Thymus (tissue), 11 donors: ENCODE measurements at regions not wholly inside any gene's neighbourhood (a gene's known extent, or its start where the extent isn't known, plus 50 kb on each side); places are given as distances from the start of the nearest gene placed in this dataset.

Experiments used
- DNase-seq, 9 donors: peaks; one replicate each; pipeline ENCODE4 v3.0.0-alpha.2; 2013; ENCODE audit warnings: low spot score in 9 of 9, low read depth in 6 of 9, missing footprints in 1 of 9
- H3K27ac ChIP-seq, 2 donors: one replicate each; pipeline ENCODE4 v1.5.1; 2013; ENCODE audit warnings: control low read depth in 1 of 2, low read depth in 1 of 2, low read length in 1 of 2, mild to moderate bottlenecking in 1 of 2, moderate library complexity in 1 of 2
- H3K27me3 ChIP-seq, 2 donors: one replicate each; pipeline ENCODE4 v1.5.1; 2013; ENCODE audit warnings: low read length in 1 of 2; ENCODE audit not compliant: control insufficient read depth in 2 of 2, insufficient read depth in 1 of 2
- H3K36me3 ChIP-seq, 2 donors: one replicate each; pipeline ENCODE4 v1.5.1; 2013; ENCODE audit warnings: low read length in 1 of 2, mild to moderate bottlenecking in 1 of 2, moderate library complexity in 1 of 2; ENCODE audit not compliant: control insufficient read depth in 2 of 2, insufficient read depth in 2 of 2
- H3K4me1 ChIP-seq, 2 donors: one replicate each; pipeline ENCODE4 v1.5.1; 2013; ENCODE audit warnings: low read length in 2 of 2; ENCODE audit not compliant: control insufficient read depth in 2 of 2, insufficient read depth in 2 of 2
- H3K4me3 ChIP-seq, 2 donors: one replicate each; pipeline ENCODE4 v1.5.1; 2013; ENCODE audit warnings: low read length in 2 of 2, control low read depth in 1 of 2, mild to moderate bottlenecking in 1 of 2
- H3K9me3 ChIP-seq, 2 donors: one replicate each; pipeline ENCODE4 v1.5.1; 2013; ENCODE audit warnings: low read length in 1 of 2, mild to moderate bottlenecking in 1 of 2; ENCODE audit not compliant: control insufficient read depth in 2 of 2, insufficient read depth in 1 of 2
- WGBS: extraction: QIAGEN DNeasy Blood & Tissue Kit; methylation state at CpG from one replicate; pipeline ENCODE4 v1.1.7; 2013; 5-methylcytosine and 5-hydroxymethylcytosine counted together
- donor health status: healthy.

DNA sequence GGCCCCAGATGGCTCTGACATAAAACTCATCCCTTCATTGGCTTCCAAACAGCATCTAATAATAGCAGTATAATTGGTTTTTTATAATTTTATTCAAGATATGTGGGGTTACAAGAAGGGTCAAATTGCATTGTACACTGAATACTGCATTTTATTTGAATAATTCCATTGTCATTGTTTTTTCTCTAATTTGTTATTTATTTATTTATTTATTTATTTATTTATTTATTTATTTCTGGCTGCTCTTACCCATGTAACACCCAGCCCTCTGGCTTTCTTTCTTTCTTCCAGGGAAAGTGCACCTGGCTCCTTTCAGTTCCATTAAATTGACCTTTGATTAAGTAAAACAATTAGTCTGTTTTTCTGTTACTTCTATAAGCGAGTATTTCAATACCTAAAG is 210.1 kb downstream of the CDH9 start:
- WGBS = 88% methylated on average over 1 of the region's 1 CpG

GRCh38 chr5:26813235-26813634 is 225.2 kb downstream of the CDH9 start:
- Histone ChIP-seq H3K4me1 (no peaks in the 10 kb centered on the region), H3K9me3 (peaks cover 0 to 12% of the 10 kb centered on the region in 2 donors), H3K36me3 (no peaks in the 10 kb centered on the region), H3K27ac (no peak overlapping the region), H3K4me3 (no peak overlapping the region), H3K27me3 (no peaks in the 10 kb centered on the region)
- 93% methylated on average over 7 of the region's 7 CpGs for WGBS
- DNase-seq = no peak

More for the DNA sequence above, 210.1 kb downstream of the CDH9 start:
- Histone ChIP-seq H3K4me1 (no peaks in the 10 kb centered on the region), H3K27ac (no peak overlapping the region), H3K4me3 (no peak overlapping the region), H3K36me3 (no peaks in the 10 kb centered on the region), H3K27me3 (no peaks in the 10 kb centered on the region), H3K9me3 (peaks cover 0 to 3% of the 10 kb centered on the region in 2 donors)
- no peak for DNase-seq

DNA sequence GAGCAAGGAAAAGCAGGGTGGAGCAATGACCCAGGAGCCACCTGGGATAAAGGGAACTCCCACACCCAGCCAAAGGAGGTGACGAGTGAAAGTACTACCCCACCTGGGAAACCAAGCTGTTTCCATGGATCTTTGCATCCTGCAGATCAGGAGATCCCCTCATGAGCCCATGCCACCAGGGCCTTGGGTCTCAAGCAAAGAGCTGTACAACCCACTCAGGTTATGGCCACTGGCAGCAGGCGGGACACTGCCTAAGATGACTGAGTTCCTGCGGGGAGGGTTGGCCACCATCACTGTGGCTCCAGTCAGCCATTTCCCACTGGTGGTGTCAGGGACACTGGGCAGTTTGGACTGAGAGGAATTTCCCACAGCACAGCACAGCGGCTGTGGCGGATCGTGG is 225.7 kb downstream of the CDH9 start:
- DNase-seq = no peak
- no peak overlapping the region for H3K27ac ChIP-seq

DNA sequence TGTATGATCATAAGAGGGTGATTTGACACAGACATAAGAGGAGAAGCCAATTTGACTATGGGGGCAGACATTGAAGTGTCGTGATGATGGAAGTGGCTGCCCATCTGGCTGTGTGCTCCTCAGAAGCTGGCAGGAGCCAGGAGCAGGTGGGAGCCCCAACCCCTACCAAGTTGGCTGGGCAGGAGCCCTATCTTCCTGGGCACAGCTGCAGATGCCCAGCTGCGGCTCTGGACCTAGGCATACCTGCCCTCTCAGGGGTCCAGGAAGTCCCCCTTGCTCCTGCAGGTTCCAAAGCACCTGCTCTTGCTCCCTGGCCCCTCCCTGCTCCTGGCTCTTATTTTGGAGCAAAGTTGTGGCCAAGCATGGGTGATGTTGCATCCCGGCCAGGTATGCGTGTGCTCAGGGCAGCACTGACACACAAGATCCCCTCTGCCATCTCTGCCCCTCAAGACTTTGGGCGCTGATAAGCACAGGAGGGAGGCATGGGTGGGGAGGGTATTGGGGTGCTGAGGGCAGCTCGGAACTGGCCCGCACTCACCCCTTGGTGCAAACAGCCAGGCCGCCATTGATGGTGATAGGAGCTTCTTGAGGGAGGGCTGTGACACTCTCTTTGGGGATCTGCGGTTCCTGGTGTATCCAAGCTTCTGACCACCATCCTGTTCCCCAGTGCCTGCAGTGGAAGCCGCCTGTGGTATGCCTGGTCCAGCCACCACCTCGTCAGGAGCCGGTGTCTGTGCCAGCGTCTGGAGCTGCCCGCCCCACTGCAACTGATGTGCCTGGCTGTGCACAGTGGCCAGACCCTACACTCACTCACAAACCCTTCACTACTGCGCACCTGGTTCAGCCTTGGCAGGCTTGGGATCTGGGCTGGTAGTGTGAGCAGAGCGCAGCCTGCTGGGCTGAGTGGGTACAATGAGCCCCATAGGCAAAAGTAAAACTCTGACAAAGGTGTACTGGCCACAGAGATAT is 230.9 kb downstream of the CDH9 start:
- Histone ChIP-seq H3K4me1 (no peaks in the 10 kb centered on the region), H3K9me3 (peaks cover 0 to 19% of the 10 kb centered on the region in 2 donors), H3K4me3 (no peak overlapping the region), H3K36me3 (no peaks in the 10 kb centered on the region), H3K27me3 (no peaks in the 10 kb centered on the region), H3K27ac (no peak overlapping the region)
- DNase-seq = no peak
- 93% methylated on average over 16 of the region's 16 CpGs for WGBS

More for the DNA sequence above, 225.7 kb downstream of the CDH9 start:
- Histone ChIP-seq H3K9me3 (peaks cover 0 to 16% of the 10 kb centered on the region in 2 donors), H3K4me3 (no peak overlapping the region), H3K27me3 (no peaks in the 10 kb centered on the region), H3K4me1 (no peaks in the 10 kb centered on the region), H3K36me3 (no peaks in the 10 kb centered on the region)
- WGBS = 96% methylated on average over 6 of the region's 6 CpGs

DNA sequence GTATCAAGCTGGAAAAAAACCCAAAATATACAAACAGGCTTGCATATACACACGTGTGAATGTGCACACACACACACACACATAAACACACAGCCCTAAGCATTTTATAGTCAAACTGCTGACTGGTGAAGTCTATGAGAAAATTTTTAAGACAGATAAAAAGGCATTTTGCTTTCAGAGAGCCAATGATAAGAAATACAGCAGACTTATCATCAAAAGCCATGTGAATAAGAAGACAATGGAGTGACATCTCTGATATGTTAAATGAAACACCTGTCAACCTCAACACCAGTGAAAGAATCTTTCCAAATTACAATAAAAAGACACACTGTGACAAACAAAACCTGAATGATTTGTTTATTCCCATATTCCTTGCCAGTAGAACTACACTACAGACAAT is 233.3 kb downstream of the CDH9 start:
- DNase-seq = no peak
- no peak overlapping the region for H3K4me3 ChIP-seq
- H3K9me3 ChIP-seq = peaks cover 0 to 18% of the 10 kb centered on the region in 2 donors
- no peaks in the 10 kb centered on the region for H3K4me1 ChIP-seq
- no peaks in the 10 kb centered on the region for H3K36me3 ChIP-seq
- H3K27ac ChIP-seq = no peak overlapping the region
- H3K27me3 ChIP-seq = no peaks in the 10 kb centered on the region
- 0% methylated on average over 1 of the region's 1 CpG for WGBS

DNA sequence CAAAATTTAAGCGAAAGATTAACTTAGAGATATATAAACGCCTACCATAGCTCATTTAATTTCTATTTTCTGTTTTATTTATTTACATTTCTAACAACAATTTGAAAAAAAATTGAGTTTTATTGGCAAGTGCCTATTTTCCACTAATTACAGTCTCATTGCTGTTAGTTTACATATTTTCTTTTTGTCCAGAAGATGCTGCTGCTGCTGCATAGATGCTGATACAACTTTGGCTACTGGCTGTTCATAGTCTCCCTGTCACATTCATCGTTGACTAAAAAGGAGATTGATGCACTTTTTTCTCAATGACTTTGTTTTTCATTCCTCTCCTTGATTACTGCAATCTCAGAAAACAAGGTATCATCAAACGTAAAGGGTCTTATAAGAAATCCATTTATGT is 235.4 kb downstream of the CDH9 start:
- peaks cover 0 to 10% of the 10 kb centered on the region in 2 donors for H3K9me3 ChIP-seq
- WGBS = 87% methylated on average over 4 of the region's 4 CpGs

DNA sequence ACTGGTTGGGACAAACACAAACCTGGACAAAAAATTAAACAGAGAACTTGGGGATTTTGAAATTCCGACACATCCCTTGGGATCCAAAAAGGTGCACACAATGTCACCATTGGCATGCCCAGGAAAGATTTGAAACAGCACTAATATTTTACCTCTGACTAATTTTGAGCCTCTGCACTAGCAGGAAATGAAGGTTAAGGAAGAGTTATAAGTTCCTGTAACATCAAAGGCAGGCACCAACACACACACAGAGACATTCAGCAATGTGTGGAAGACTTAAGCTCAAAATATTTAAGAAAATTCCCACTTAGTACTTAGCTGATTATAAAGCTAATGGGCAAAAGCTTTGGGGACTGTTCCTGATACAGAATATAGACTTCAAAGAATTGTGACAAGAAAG is 247.0 kb downstream of the CDH9 start:
- Histone ChIP-seq H3K27ac (no peak overlapping the region), H3K4me3 (no peak overlapping the region), H3K36me3 (no peaks in the 10 kb centered on the region), H3K4me1 (no peaks in the 10 kb centered on the region), H3K9me3 (no peaks in the 10 kb centered on the region), H3K27me3 (no peaks in the 10 kb centered on the region)
- no peak for DNase-seq
- 44% methylated on average over 1 of the region's 1 CpG for WGBS

More for the DNA sequence above, 235.4 kb downstream of the CDH9 start:
- Histone ChIP-seq H3K27me3 (no peaks in the 10 kb centered on the region), H3K36me3 (no peaks in the 10 kb centered on the region), H3K4me1 (no peaks in the 10 kb centered on the region), H3K27ac (no peak overlapping the region), H3K4me3 (no peak overlapping the region)
- DNase-seq = no peak

DNA sequence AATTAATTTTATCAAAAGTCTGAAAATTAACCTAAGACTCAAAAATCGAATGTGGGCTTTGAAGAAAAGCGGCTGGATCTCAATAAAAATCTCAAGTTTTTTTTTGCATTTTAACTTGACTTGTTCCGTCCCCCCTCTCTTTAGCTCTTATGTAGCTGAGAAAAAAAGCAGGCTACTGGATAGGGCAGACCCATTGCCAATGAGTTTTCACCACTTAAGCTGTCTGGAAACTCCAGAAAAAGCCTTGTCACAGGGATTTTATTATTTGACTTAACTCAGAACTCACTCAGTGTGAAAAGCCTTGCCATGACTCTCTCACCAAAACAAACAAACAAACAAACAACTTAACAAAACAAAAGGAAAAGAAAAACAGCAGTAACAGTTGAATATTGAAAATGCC is 247.4 kb downstream of the CDH9 start:
- Histone ChIP-seq H3K9me3 (no peaks in the 10 kb centered on the region), H3K27ac (no peak overlapping the region), H3K36me3 (no peaks in the 10 kb centered on the region), H3K4me1 (no peaks in the 10 kb centered on the region), H3K27me3 (no peaks in the 10 kb centered on the region), H3K4me3 (no peak overlapping the region)
- no peak for DNase-seq
- WGBS = 54% methylated on average over 3 of the region's 3 CpGs

GRCh38 chr5:26763215-26763614 is 275.2 kb downstream of the CDH9 start:
- Histone ChIP-seq H3K9me3 (no peaks in the 10 kb centered on the region), H3K36me3 (no peaks in the 10 kb centered on the region), H3K27ac (no peak overlapping the region), H3K4me3 (no peak overlapping the region), H3K27me3 (no peaks in the 10 kb centered on the region), H3K4me1 (no peaks in the 10 kb centered on the region)
- 94% methylated on average over 3 of the region's 3 CpGs for WGBS
- DNase-seq = no peak
